HCT116 (cell line): ENCODE measurements at regions not wholly inside any gene's neighbourhood (a gene's known extent, or its start where the extent isn't known, plus 50 kb on each side); places are given as distances from the start of the nearest gene placed in this dataset.

Source experiments
- CEBPB ChIP-seq: IDR thresholded peaks from 2 replicates; pipeline ENCODE4 v1.6.1; 2012; ENCODE audit warnings: low read depth
- RAD21 ChIP-seq: IDR thresholded peaks from 2 replicates; pipeline ENCODE4 v1.6.1; 2012; ENCODE audit warnings: low read depth, mild to moderate bottlenecking
- TF ChIP-seq, protein P1 (sequence below), 3 experiments: fragments of 200-600 bp in 1 of 3; sonication (generic) in 1 of 3; IDR thresholded peaks in 2 of 3; conservative IDR thresholded peaks in 1 of 3; 2 replicates each; pipeline ENCODE4 v1.5.1; 2012 to 2017; ENCODE audit warnings: low read depth in 2 of 3, low read length in 2 of 3, antibody characterized with exemption in 1 of 3, borderline replicate concordance in 1 of 3, control low read depth in 1 of 3, mild to moderate bottlenecking in 1 of 3, mixed read lengths in 1 of 3, mixed run types in 1 of 3, moderate library complexity in 1 of 3; ENCODE audit not compliant: insufficient read depth in 1 of 3

- TF ChIP-seq RAD21 (no peak), CEBPB (no peak)
- TF ChIP-seq, protein P1, sequence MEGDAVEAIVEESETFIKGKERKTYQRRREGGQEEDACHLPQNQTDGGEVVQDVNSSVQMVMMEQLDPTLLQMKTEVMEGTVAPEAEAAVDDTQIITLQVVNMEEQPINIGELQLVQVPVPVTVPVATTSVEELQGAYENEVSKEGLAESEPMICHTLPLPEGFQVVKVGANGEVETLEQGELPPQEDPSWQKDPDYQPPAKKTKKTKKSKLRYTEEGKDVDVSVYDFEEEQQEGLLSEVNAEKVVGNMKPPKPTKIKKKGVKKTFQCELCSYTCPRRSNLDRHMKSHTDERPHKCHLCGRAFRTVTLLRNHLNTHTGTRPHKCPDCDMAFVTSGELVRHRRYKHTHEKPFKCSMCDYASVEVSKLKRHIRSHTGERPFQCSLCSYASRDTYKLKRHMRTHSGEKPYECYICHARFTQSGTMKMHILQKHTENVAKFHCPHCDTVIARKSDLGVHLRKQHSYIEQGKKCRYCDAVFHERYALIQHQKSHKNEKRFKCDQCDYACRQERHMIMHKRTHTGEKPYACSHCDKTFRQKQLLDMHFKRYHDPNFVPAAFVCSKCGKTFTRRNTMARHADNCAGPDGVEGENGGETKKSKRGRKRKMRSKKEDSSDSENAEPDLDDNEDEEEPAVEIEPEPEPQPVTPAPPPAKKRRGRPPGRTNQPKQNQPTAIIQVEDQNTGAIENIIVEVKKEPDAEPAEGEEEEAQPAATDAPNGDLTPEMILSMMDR (IDR thresholded peaks at IDR 0.05 in 2 of 3, conservative IDR thresholded peaks at IDR 0.05 in 1 of 3; ENCODE audit: borderline replicate concordance in 1 of 3, insufficient read depth in 1 of 3, low read depth in 2 of 3, low read length in 2 of 3): no peak
Measured at GRCh38 chr3:8387571-8387970, 114.1 kb upstream of the LMCD1 start.
